Colonic mucosa (tissue), 4 donors: ENCODE measurements at regions not wholly inside any gene's neighbourhood (a gene's known extent, or its start where the extent isn't known, plus 50 kb on each side); places are given as distances from the start of the nearest gene placed in this dataset.
"Not testable (repeated sequence)": the region's sequence is repeated elsewhere in the genome, so short reads cannot be mapped to it uniquely, and the experiment has no call there.

Source experiments
- DNase-seq: peaks from one replicate; pipeline ENCODE4 v3.0.0-alpha.2; 2020
- H3K27ac ChIP-seq: fragments of 200-600 bp; one replicate; pipeline ENCODE4 v1.8.0; 2021
- H3K27me3 ChIP-seq: fragments of 200-600 bp; one replicate; pipeline ENCODE4 v1.8.0; 2021
- H3K36me3 ChIP-seq: fragments of 200-600 bp; one replicate; pipeline ENCODE4 v1.8.0; 2021
- H3K4me1 ChIP-seq: fragments of 200-600 bp; one replicate; pipeline ENCODE4 v1.8.0; 2021; ENCODE audit warnings: mild to moderate bottlenecking
- H3K4me3 ChIP-seq: fragments of 200-600 bp; one replicate; pipeline ENCODE4 v1.8.0; 2021
- H3K9ac ChIP-seq, 2 donors: one replicate each; pipeline ENCODE4 v1.7.0; 2013; ENCODE audit warnings: control low read depth in 2 of 2, low read depth in 2 of 2, low read length in 2 of 2
- H3K9me3 ChIP-seq: fragments of 200-600 bp; one replicate; pipeline ENCODE4 v1.8.0; 2021
- CTCF ChIP-seq: fragments of 200-600 bp; IDR thresholded peaks from one replicate; pipeline ENCODE4 v1.8.0; 2022; ENCODE audit warnings: antibody characterized with exemption, mild to moderate bottlenecking
- intact Hi-C: fragments of 100-400 bp; cut with DNase I; formaldehyde crosslinking; loops from one replicate; pipeline ENCODE4 v1.14.1; 2022
- donor health status: healthy.
- donor health status: DM: no; HTN: no; CAD: no.
- donor health status: DM: no; HTN: no; CAD: no.

DNA sequence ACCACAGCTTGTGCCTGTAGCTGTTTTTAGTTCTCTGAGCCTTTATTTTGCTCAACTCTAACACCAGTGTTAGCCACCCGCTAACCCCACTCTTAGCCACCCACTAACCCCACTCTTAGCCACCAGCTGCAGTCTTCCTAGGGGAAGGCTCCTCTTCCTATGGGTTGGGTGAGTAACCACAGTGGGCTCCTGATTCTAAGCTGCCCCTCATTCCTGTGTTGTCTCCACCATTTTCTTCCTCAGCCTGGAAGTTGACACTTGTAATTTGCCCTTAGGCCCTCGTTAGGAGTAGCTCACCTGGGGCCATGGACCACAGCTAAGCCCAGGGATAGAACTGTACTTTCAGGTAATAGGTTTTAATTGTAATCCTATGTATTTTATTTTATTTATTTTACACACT lies 782.9 kb upstream of the TPTE start:
- H3K9ac ChIP-seq = no peak overlapping the region
- peaks cover 13% of the 10 kb centered on the region for H3K9me3 ChIP-seq
- no peaks in the 10 kb centered on the region for H3K4me1 ChIP-seq
- no peak overlapping the region for H3K4me3 ChIP-seq
- intact Hi-C loops = no loop called here
- no peaks in the 10 kb centered on the region for H3K36me3 ChIP-seq
- H3K27me3 ChIP-seq = no peaks in the 10 kb centered on the region
- no peak overlapping the region for H3K27ac ChIP-seq
- TF ChIP-seq CTCF = no peak
- DNase-seq = no peak

DNA sequence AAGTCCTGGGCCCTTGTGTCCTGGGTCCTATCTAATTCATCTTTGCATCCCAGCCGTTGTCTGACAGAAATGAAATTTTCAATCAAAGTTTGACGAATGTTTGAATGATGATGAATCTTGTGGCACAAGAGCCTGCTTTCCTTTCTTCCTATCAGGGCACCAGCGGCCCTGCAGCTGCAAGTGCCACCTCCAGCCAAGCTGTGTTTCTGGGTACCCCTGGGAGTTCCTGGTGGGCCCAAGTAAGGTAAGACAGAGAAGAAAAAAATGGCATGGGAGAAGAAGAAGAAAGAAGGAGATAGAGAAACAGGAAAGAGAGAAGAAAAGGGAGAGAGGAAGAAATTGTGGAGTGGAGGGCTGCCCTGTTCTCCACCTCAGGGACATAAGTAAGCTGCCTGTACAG lies 782.1 kb upstream of the TPTE start:
- Histone ChIP-seq H3K9me3 (peaks cover 13% of the 10 kb centered on the region), H3K36me3 (no peaks in the 10 kb centered on the region), H3K4me1 (no peaks in the 10 kb centered on the region), H3K27me3 (no peaks in the 10 kb centered on the region), H3K4me3 (no peak overlapping the region), H3K27ac (no peak overlapping the region), H3K9ac (no peak overlapping the region)
- TF ChIP-seq CTCF = no peak
- DNase-seq = no peak
- intact Hi-C loops = no loop called here

- H3K4me3 ChIP-seq, H3K27me3 ChIP-seq, H3K4me1 ChIP-seq, H3K9ac ChIP-seq, intact Hi-C loops, H3K36me3 ChIP-seq, H3K27ac ChIP-seq, DNase-seq: not testable (repeated sequence)
- H3K9me3 ChIP-seq = peaks cover 11% of the 10 kb centered on the region
Measured at GRCh38 chr21:9740177-9740941, 781.0 kb upstream of the TPTE start.

DNA sequence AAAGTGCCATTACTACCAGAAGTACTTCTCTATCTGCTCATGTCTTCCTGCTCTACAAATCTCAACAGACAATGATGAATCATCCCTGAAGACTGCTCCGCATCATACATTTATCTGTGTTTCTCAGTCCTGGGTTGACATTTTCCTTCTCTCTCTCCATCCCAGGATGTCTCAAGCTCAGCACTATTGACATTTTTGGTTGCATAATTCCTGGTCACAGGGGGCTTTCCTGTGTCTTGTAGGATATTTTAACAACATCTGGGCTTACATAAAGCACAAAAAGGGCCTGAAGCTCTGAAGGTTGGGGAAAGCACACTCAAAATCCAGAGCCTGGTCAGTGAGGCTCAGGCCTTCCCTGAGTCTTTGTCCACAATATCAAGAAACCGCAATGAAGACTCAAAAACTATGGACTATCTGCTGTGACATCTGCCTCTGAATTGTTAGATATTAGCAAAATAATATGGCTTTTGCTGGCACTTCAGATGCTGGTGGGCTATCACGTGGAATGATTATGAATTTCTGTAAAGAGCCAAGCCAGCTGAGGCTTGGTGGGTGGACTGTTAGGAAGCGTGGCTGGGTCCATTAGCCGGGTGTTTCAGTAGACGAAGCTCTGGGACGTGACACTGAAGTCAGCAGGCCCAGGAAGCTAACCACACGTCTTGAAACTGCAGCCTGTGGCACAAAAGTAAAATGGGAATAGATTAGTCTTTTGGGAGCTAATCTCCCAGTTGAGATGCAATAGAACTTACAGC lies 780.2 kb upstream of the TPTE start:
- H3K36me3 ChIP-seq, H3K4me3 ChIP-seq, H3K27ac ChIP-seq, H3K9me3 ChIP-seq, H3K9ac ChIP-seq, H3K27me3 ChIP-seq, intact Hi-C loops, DNase-seq, H3K4me1 ChIP-seq: not testable (repeated sequence)

DNA sequence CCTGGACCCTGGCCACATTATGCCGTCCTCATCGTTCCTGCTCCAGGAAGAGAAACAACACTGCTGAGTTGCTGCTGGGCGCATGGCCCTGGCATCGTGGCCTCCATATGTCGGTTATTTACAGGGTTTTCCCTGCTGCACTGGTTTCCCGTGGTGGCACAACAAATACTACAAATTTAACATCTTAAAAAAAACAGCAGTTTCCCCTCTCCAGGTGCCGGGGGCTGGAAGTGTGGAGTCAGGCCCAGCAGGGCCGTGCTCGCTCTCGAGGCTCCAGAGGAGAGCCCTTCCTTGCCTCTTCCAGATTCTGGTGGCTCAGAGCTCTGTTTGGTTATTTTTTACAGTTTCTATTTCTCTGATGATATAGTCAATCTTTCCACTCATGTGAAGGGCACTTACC lies 777.8 kb upstream of the TPTE start:
- H3K4me1 ChIP-seq, H3K27me3 ChIP-seq, DNase-seq, H3K36me3 ChIP-seq, H3K27ac ChIP-seq, H3K9ac ChIP-seq, H3K9me3 ChIP-seq, intact Hi-C loops, H3K4me3 ChIP-seq: not testable (repeated sequence)

- not testable (repeated sequence) for H3K9me3 ChIP-seq
Measured at GRCh38 chr21:9744166-9744565, 777.2 kb upstream of the TPTE start.

DNA sequence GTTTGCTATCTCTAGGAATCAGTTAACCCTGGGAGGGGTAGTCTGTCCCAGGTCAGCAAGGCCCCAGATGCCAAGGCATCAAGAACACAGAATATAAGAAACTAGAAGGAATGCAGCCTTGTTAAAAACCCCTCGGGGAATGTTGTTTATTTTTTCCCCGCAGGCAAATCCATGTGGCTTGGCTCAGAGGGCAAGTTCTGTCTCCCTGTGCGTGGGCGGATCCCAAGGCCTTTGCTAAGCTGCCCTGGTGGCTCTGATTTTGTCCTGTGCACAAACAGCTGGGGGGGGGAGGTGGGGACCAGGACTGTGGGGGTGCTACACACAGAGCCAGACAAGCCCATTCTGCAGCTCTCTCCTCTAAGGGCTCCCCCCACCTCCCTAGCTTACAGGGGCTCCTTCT lies 776.8 kb upstream of the TPTE start:
- H3K27me3 ChIP-seq, H3K4me1 ChIP-seq, H3K4me3 ChIP-seq, H3K9me3 ChIP-seq, DNase-seq, H3K9ac ChIP-seq, intact Hi-C loops, H3K27ac ChIP-seq, H3K36me3 ChIP-seq: not testable (repeated sequence)

More at GRCh38 chr21:9744166-9744565, 777.2 kb upstream of the TPTE start:
- H3K36me3 ChIP-seq, H3K9ac ChIP-seq, H3K4me3 ChIP-seq, DNase-seq, H3K27me3 ChIP-seq, H3K4me1 ChIP-seq, intact Hi-C loops, H3K27ac ChIP-seq: not testable (repeated sequence)

DNA sequence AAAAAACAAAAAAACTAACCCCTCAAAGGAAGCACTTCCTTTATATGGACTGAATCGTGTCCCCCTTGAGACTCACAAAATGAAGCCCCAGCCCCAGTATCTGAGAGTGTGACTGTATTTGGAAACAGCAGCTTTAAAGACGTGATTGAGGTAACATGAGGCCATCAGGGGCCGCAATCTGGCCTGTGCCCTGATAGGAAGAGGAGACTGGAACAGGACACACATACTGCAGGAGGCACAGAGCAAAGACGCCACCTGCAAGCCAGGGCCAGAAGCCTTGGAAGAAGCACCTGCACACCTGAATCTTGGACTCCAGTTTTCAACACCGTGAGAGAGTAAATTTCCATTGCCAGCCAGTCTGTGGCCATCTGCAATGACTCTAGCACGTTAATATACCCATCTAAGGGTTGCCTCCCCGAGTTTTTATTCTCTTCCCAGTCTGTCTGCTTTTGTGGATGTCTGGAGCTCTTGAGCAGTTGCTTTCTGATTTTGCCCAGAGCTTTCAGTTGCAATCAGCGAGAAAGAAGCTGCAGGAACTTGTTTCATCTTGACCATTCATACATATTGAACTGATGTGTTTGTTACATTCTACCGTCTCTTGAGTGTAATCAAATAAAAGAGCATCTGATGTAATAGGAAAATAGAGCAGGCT lies 775.8 kb upstream of the TPTE start:
- H3K9me3 ChIP-seq, DNase-seq, H3K36me3 ChIP-seq: not testable (repeated sequence)

DNA sequence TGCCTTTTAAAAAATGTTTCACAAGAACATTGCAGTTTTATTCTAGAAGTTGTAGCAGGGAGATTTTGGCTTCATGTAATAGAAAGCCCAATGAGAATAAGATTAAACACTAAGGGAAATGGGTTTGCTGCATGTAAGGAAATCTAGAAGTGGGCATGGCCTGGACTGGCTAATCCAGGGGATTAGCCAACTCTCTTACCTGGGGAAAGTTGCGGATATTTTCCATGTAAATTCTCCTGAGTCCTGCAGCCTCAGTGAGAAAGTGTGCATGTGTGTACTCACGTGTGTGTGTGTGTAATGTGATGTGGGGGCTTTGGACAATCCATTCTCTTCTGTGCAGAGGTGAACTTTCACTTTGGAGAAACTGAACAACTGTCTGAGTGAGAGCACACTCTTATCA lies 775.1 kb upstream of the TPTE start:
- H3K4me1 ChIP-seq, H3K36me3 ChIP-seq, DNase-seq, H3K4me3 ChIP-seq, H3K9me3 ChIP-seq, H3K27ac ChIP-seq, intact Hi-C loops, H3K27me3 ChIP-seq, H3K9ac ChIP-seq: not testable (repeated sequence)

More for the DNA sequence above, 775.8 kb upstream of the TPTE start:
- intact Hi-C loops, H3K4me3 ChIP-seq, H3K27me3 ChIP-seq, H3K4me1 ChIP-seq, H3K9ac ChIP-seq, H3K27ac ChIP-seq: not testable (repeated sequence)

DNA sequence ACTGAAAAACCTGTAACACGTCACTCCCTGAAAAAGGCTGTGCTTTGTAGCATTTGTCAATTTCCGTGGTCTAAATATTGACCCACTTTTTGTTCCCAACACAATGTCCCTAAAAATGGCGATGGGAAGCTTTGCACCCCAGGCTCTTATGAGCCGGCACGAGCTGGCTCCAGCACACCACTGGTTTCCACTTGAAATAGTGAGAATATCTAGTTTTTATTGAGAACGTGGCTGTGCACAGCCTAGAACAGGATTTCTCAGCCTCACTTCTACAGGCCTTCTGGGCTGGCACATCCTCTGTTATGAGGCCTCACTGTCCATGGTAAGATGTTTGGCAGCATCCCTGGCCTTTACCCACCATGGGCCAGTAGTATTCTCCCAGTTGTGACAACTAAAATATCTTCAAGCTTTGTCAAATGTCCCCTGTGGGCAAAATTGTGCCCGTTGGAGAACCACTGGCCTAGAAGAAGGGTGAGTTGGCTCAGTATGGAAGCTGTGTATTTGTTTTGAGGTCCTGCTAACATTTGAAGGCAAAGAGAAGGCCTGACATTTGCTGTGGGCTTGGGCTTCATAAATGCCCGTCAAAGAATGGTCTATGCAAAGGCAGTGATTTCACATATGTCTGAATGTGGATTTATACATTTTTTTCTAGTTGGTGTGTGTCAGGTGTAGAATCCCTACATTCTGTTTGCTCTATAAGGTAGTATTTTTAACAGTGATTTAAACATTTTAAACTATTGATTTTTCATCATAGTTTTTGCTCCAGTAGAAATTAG lies 774.4 kb upstream of the TPTE start:
- H3K27me3 ChIP-seq, H3K9me3 ChIP-seq, H3K9ac ChIP-seq, H3K27ac ChIP-seq, intact Hi-C loops, DNase-seq, H3K36me3 ChIP-seq, H3K4me3 ChIP-seq, H3K4me1 ChIP-seq: not testable (repeated sequence)

DNA sequence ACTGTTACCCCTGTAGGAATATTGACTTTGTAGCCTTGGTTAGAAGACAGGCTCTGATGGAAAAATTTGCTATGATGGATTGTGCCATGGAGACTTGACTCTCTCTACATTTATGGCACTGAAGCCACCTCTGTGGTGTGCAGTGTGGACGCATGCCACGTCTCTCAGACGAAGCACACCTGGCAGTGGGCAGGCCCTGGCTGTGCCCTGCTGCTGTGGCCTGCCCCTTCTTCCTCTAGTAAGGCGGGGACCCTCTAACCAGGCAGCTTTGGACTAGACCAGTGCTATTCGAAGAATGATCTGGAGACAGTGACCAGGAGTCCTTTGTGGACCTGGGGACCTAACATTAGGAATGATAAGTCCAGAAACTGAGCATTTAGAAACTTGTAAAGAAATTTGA lies 773.5 kb upstream of the TPTE start:
- H3K4me3 ChIP-seq, H3K27ac ChIP-seq, H3K9me3 ChIP-seq, H3K4me1 ChIP-seq, DNase-seq, H3K27me3 ChIP-seq, H3K36me3 ChIP-seq, intact Hi-C loops, H3K9ac ChIP-seq: not testable (repeated sequence)
